A549 (cell line): ENCODE measurements at regions not wholly inside any gene's neighbourhood (a gene's known extent, or its start where the extent isn't known, plus 50 kb on each side); places are given as distances from the start of the nearest gene placed in this dataset.

Experiments used
- ATAC-seq, 2 experiments: fragments of 200-7000 bp in 1 of 2; fragments of >200 bp in 1 of 2; cut with Nextera tagmentation in 1 of 2; cut with Tn5 transposase in 1 of 2; 3 replicates each; pipeline versions ENCODE4 v1.8.0 to v1.9.1; 2018 to 2020; ENCODE audit warnings: mild to moderate bottlenecking in 1 of 2, moderate library complexity in 1 of 2
- CTCF ChIA-PET: fragments of 300-600 bp; sonication (Branson Sonifier 250); formaldehyde crosslinking; extraction: SDS; loops from one replicate; lab custom pipeline; 2021; ENCODE audit warnings: antibody characterized with exemption, inconsistent platforms; lab: Yijun Ruan, JAX
- POLR2A ChIA-PET: fragments of 350-600 bp; formaldehyde crosslinking; extraction: SDS; loops from one replicate; lab custom pipeline; 2021; ENCODE audit warnings: antibody characterized with exemption, inconsistent platforms; lab: Yijun Ruan, JAX
- DNase-seq, 2 experiments: peaks; one replicate each; pipeline versions ENCODE4 v3.0.0 to v3.0.0-alpha.2; 2011 to 2016; ENCODE audit warnings: low read depth in 1 of 2, low spot score in 1 of 2
- FAIRE-seq: peaks from 2 replicates; lab custom pipeline; 2011; peaks lifted over from hg19 to GRCh38; lab: Jason Lieb, UNC
- H3K27ac ChIP-seq, 2 experiments: fragments of >200 bp; sonication (Bioruptor Twin); formaldehyde crosslinking; 3 replicates each; pipeline ENCODE4 v1.5.1; 2016 to 2017
- H3K4me1 ChIP-seq: fragments of >200 bp; sonication (Bioruptor Twin); formaldehyde crosslinking; 3 replicates; pipeline ENCODE4 v1.6.1; 2016
- H3K4me2 ChIP-seq: fragments of >200 bp; sonication (Bioruptor Twin); formaldehyde crosslinking; 3 replicates; pipeline ENCODE4 v1.6.1; 2016
- H3K4me3 ChIP-seq: fragments of >200 bp; sonication (Bioruptor Twin); formaldehyde crosslinking; 3 replicates; pipeline ENCODE4 v1.5.1; 2016
- H3K9me3 ChIP-seq: fragments of >200 bp; sonication (Bioruptor Twin); formaldehyde crosslinking; 3 replicates; pipeline ENCODE4 v1.6.1; 2016
- BHLHE40 ChIP-seq: IDR thresholded peaks from 2 replicates; pipeline ENCODE4 v1.6.1; 2012; ENCODE audit warnings: low read depth, low read length, inconsistent platforms
- CBX2 ChIP-seq: fragments of 200-600 bp; sonication (generic); IDR thresholded peaks from 2 replicates; pipeline ENCODE4 v1.6.1; 2016; ENCODE audit warnings: low read depth, mild to moderate bottlenecking, borderline replicate concordance
- CBX8 ChIP-seq: fragments of 200-600 bp; sonication (generic); IDR thresholded peaks from 2 replicates; pipeline ENCODE4 v1.6.1; 2016
- CHD2 ChIP-seq: fragments of 150-350 bp; IDR thresholded peaks from 2 replicates; pipeline ENCODE4 v1.6.1; 2014; ENCODE audit warnings: low read length; ENCODE audit not compliant: partially characterized antibody
- CTCF ChIP-seq: fragments of >200 bp; sonication (Bioruptor Twin); formaldehyde crosslinking; IDR thresholded peaks from 3 replicates; pipeline ENCODE4 v1.5.1; 2016
- E2F6 ChIP-seq: IDR thresholded peaks from 2 replicates; pipeline ENCODE4 v1.6.1; 2012; ENCODE audit warnings: low read depth, borderline replicate concordance
- HDAC2 ChIP-seq: fragments of 200-600 bp; sonication (generic); IDR thresholded peaks from 2 replicates; pipeline ENCODE4 v1.6.1; 2016
- HMGXB4 ChIP-seq: fragments of 250-450 bp; sonication (Bioruptor Pico); IDR thresholded peaks from 2 replicates; pipeline ENCODE4 v1.5.0; 2021; ENCODE audit warnings: mild to moderate bottlenecking, moderate library complexity, borderline replicate concordance
- MAZ ChIP-seq: fragments of 150-350 bp; IDR thresholded peaks from 2 replicates; pipeline ENCODE4 v1.6.1; 2014; ENCODE audit warnings: antibody characterized with exemption, low read depth, low read length, borderline replicate concordance
- NFE2L2 ChIP-seq: fragments of 150-350 bp; conservative IDR thresholded peaks from 2 replicates; pipeline ENCODE4 v1.6.1; 2014; ENCODE audit warnings: low read length
- RARB ChIP-seq: fragments of 250-450 bp; sonication (Bioruptor Pico); IDR thresholded peaks from 2 replicates; pipeline ENCODE4 v1.8.0; 2021; ENCODE audit warnings: mild to moderate bottlenecking, moderate library complexity
- RCOR1 ChIP-seq: fragments of 150-350 bp; IDR thresholded peaks from 2 replicates; pipeline ENCODE4 v1.6.1; 2014; ENCODE audit warnings: antibody characterized with exemption, low read length, low read depth
- REST ChIP-seq: fragments of 200-600 bp; sonication (generic); IDR thresholded peaks from 2 replicates; pipeline ENCODE4 v1.6.1; 2016; ENCODE audit warnings: antibody characterized with exemption, mild to moderate bottlenecking, moderate library complexity
- SMC3 ChIP-seq: fragments of >200 bp; sonication (Bioruptor Twin); formaldehyde crosslinking; IDR thresholded peaks from 3 replicates; pipeline ENCODE4 v1.6.1; 2018; ENCODE audit warnings: inconsistent platforms
- SREBF2 ChIP-seq: fragments of 450-650 bp; IDR thresholded peaks from 2 replicates; pipeline ENCODE4 v1.6.1; 2014; ENCODE audit warnings: mild to moderate bottlenecking, moderate library complexity
- USF2 ChIP-seq: fragments of 450-650 bp; IDR thresholded peaks from 2 replicates; pipeline ENCODE4 v1.6.1; 2014; ENCODE audit warnings: antibody characterized with exemption
- ZC3H11A ChIP-seq: fragments of 450-650 bp; IDR thresholded peaks from 2 replicates; pipeline ENCODE4 v1.6.1; 2014; ENCODE audit warnings: antibody characterized with exemption, mild to moderate bottlenecking
- ZFP36 ChIP-seq: fragments of 450-650 bp; IDR thresholded peaks from 2 replicates; pipeline ENCODE4 v1.6.1; 2014; ENCODE audit warnings: borderline replicate concordance; ENCODE audit not compliant: partially characterized antibody
- ZSCAN20 ChIP-seq: fragments of 250-450 bp; sonication (Bioruptor Pico); IDR thresholded peaks from 2 replicates; pipeline ENCODE4 v1.8.0; 2022; ENCODE audit warnings: mild to moderate bottlenecking, moderate library complexity
- WGBS: methylation state at CpG from one replicate; pipeline ENCODE4 v1.1.6; 2017; ENCODE audit errors: missing lambda C conversion rate; 5-methylcytosine and 5-hydroxymethylcytosine counted together

- DNase-seq: no peak
- FAIRE-seq: no peak
- TF ChIP-seq RARB (CRISPR knock-in tag): no peak
- H3K4me3 ChIP-seq: no peak overlapping the region
- H3K27ac ChIP-seq: no peak overlapping the region
- H3K4me1 ChIP-seq: no peaks in the 10 kb centered on the region
- no peak overlapping the region for H3K4me2 ChIP-seq
- POLR2A ChIA-PET: no interaction called here
- no peak for ATAC-seq
- CTCF ChIA-PET: no interaction called here
- 0% methylated on average over 1 of the region's 1 CpG for WGBS
- no peaks in the 10 kb centered on the region for H3K9me3 ChIP-seq
Measured at GRCh38 chr5:51082741-51083140, 300.5 kb upstream of the ISL1 start.

- TF ChIP-seq CTCF (no peak), ZSCAN20 (no peak), RARB (CRISPR knock-in tag) (no peak), SREBF2 (no peak), ZFP36 (no peak), BHLHE40 (no peak), HMGXB4 (CRISPR knock-in tag) (no peak), RCOR1 (no peak), SMC3 (no peak), CBX8 (no peak), NFE2L2 (no peak), MAZ (no peak), CHD2 (no peak), USF2 (no peak), E2F6 (no peak), CBX2 (no peak), HDAC2 (no peak), ZC3H11A (no peak), REST (no peak)
- Histone ChIP-seq H3K9me3 (no peaks in the 10 kb centered on the region), H3K4me2 (no peak overlapping the region), H3K4me1 (no peaks in the 10 kb centered on the region), H3K4me3 (no peak overlapping the region), H3K27ac (no peak overlapping the region)
- ChIA-PET POLR2A (no interaction called here), CTCF (no interaction called here)
- DNase-seq (no peak), FAIRE-seq (no peak), ATAC-seq (no peak)
- 7% methylated on average over 2 of the region's 2 CpGs for WGBS
Measured at GRCh38 chr5:51091816-51092215, 291.4 kb upstream of the ISL1 start.
